CD4-positive, alpha-beta T cell treated with Interleukin-4 for 1 hour (primary cell): ENCODE measurements at regions not wholly inside any gene's neighbourhood (a gene's known extent, or its start where the extent isn't known, plus 50 kb on each side); places are given as distances from the start of the nearest gene placed in this dataset.
"Not testable (repeated sequence)": the region's sequence is repeated elsewhere in the genome, so short reads cannot be mapped to it uniquely, and the experiment has no call there.

Experiments used
- DNase-seq, 2 donors: peaks; one replicate each; pipeline ENCODE4 v3.0.0-alpha.2; 2020 to 2022

DNA sequence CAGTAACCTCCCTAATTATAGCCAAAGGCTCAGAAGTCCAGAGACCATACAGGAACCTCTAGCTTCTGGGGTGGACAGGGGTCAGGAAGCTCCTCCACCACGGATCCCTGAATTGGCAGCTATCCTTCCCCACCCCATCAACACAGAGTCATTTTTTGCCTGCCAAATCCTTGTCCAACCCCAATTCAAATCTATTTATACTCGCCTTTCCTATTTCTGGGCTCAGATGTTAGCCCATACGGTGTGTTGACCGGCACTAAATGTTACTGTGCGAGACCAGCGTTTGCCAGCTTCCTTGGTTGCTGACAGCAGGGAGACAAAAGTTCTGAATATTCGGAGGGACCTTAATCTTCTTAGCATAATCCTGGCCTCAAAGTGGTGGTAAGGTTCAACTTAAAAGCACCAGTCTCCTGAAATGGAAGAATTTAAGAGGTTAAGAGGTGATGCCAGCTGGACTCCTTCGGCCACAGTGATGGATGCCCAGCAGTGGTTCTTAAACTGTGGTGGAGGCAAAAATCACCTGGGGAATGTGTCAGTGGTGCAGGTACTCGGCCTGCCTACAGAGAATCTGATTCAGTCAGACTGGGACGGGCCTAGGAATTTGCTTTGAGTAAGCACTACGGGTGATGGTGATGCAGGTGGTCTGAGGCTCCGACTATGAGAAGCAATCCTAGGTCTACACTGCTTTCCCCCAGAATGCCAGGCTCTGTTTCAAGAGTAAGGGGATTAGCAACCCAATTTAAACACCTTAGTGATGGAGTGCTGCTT is 204.8 kb upstream of the MEF2C start:
- no peak for DNase-seq

- no peak for DNase-seq
Measured at GRCh38 chr5:89087128-89087527, 204.1 kb upstream of the MEF2C start.

DNA sequence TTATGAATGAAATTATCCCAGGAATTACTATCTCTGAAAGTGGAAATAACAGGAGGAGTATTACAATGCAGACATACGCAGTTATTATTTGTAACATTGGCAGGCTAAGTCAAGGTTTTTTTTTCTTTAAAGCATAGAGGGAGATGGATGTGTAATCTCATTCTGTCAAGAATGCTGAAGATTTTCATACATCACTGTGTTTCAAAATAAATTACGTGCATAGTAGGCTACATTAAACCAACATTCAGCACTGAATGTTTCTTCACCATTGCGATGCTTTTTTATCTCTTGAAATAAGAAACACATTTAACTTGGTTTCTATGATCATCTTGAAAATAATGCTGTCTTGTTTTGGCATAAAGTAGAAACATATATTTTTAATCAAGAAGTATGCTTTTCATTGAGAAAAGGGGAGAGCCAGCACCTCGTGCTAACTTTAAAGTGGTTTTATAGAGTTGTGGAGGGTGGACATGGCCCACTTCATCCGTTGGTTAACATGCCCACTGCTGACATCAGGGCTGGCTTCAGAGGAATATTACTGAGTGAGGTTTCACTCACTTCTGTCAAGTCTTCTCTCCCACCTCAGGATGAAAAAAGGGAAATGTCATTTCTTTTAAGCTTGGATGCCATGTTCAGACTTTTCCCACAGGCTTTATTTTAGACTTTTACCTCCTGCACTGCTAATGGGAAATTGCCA is 203.6 kb upstream of the MEF2C start:
- no peak for DNase-seq

- no peak for DNase-seq
Measured at GRCh38 chr5:89083791-89084190, 200.8 kb upstream of the MEF2C start.

DNA sequence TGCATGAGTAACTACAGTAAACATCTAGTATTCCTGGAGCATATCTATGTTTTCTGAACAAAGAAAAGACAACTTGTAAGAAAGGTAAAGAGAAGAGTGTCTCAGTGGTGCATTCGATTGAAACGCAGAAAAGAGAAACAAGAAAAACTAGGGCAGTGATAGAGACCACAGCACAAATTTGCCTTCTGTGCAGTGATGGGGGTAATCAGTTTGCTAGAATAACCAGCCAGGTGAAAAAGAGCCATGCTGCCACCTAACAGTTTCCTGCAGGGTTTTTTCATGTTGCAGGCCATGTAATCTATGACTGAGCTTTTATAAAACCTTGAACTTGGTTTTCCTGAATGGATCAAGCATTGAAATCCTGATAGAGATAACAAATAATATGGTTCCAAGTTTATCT is 198.4 kb upstream of the MEF2C start:
- DNase-seq = no peak

DNA sequence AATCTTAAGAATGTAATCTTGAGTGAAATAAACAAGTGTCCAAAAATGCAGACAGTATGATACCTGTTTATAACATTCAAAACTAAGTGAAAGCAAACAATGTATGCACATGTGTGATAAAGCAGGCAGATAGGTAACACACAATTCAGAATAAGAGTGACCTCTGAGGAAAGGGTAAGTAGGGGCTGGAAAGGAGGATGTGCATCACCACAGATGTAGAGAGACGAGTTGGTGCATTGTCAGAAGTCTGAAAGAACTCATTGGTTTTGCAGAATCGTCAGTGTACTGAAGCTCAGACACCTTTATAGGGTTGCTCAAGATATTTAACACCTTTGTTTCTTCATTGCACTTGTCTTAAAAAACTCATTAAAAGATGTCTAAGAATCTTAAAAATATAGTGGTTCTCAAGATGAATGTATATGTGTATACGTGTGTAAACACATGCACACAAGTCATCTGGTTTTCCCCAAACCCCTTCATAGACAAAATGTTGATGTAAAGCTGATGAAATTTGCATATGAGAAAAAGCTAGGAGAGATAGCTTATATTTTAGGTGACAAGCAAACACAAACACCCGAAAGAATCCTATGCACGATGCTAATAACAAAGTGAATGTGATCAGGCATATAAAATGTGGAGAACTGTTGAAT is 197.6 kb upstream of the MEF2C start:
- DNase-seq = no peak

DNA sequence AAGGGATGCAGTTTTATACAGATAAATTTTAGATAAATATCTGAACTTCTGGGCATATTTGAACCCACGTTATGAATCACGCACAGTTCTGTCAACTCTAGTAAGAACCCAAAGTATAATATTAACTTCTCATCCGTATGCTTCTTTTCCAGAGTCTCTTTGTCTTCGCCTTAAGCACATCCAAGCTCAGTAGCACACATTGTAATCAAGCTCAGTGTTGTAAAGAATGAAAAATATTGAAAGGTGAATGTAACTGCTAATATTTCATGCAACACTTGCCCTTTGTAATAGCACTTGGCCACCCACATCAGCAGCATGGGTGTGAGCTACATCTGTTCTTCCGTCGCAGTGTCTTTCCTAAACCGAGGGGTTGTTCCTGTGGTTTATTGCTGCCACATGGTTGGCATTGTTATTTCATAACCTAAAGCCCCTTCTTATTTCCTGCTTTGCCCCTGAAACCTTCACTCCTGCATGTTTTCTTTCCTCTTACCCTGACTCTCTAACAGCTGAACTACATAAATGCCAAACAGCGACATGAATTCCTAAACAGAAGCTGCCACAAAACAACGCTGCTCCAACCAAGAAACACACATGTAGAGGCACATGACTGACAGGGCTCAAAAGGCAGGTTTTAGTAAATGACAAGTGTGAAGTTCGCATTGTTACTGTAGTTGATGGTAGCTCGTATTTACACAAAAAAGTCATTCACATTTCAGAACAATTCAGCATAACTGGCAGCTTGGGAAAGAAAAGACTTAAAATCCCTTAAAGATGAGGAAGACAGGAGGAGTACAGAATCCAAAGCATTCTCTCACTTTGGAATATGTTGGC is 190.1 kb upstream of the MEF2C start:
- DNase-seq = no peak

- DNase-seq = no peak
Measured at GRCh38 chr5:89071941-89072331, 189.0 kb upstream of the MEF2C start.

GRCh38 chr5:89071101-89071940 is 188.3 kb upstream of the MEF2C start:
- no peak for DNase-seq

DNA sequence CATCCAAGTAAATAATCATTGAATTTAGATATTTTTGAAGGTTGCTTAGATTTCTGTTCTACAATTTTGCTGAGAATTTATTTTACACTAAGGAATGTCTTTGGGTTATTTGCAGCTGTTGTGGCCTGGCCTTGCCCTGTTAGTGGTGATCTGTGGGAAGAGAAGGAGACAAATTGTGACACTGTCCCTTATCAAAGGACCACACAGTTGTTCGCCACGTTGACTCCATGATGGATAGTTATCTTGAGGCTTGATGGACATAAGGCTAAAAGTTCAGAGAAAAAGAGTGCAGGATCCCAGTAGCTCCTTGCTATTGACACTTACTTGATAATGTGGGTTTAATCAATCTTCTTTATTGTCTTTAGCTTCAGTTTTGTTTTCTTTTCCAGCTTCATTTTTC is 186.6 kb upstream of the MEF2C start:
- no peak for DNase-seq

- no peak for DNase-seq
Measured at GRCh38 chr5:89067362-89067761, 184.4 kb upstream of the MEF2C start.

GRCh38 chr5:89065919-89066318 is 182.9 kb upstream of the MEF2C start:
- no peak for DNase-seq

DNA sequence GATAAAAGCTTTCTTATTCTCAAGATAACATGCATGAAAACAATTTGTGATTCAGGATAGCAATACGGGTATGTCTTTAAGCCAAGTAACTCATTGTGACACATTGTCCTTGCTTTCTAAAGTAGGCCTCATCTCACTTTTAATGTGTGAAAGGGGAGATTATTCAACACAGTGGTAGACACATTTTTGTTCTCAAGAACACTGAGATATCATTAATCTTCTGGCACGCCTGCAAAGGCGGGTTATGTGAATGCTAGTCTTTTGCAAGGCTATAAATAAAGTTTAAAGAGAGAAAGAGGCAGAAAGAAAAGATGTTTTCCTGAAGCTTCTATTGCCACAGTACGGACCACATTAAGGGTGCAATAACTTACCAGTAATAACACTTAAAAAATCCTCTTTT is 181.8 kb upstream of the MEF2C start:
- DNase-seq = no peak

- DNase-seq = no peak
Measured at GRCh38 chr5:89064054-89064453, 181.1 kb upstream of the MEF2C start.

- DNase-seq = no peak
Measured at GRCh38 chr5:89060768-89061167, 177.8 kb upstream of the MEF2C start.

- no peak for DNase-seq
Measured at GRCh38 chr5:89059274-89059673, 176.3 kb upstream of the MEF2C start.

GRCh38 chr5:89055695-89056085 is 172.7 kb upstream of the MEF2C start:
- DNase-seq = no peak

GRCh38 chr5:89055015-89055694 is 172.2 kb upstream of the MEF2C start:
- no peak for DNase-seq

GRCh38 chr5:89053547-89053946 is 170.6 kb upstream of the MEF2C start:
- no peak for DNase-seq

- DNase-seq = not testable (repeated sequence)
Measured at GRCh38 chr5:89050062-89050461, 167.1 kb upstream of the MEF2C start.

GRCh38 chr5:89047571-89047970 is 164.6 kb upstream of the MEF2C start:
- DNase-seq = no peak

DNA sequence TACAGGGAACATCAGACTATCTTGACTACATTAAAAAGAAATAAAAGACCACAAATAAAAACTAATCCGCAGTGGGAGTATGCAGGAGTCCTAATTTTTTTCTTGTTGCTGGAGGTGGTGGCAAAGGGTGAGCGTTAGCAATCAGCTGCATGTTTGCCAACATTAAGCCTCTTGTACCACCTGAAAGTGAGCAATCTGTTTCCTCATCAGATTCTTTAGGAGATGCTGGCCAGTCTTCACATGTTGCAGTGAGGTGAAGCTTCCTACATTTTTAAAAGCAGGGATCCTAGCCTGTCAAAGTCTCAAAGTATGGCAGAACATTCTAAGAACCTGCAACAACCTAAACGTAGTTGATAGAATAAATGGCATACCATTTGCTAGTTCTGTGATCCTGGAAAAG is 162.2 kb upstream of the MEF2C start:
- no peak for DNase-seq
